Natural killer cell (primary cell): ENCODE measurements at regions not wholly inside any gene's neighbourhood (a gene's known extent, or its start where the extent isn't known, plus 50 kb on each side); places are given as distances from the start of the nearest gene placed in this dataset.

Source experiments
- ATAC-seq, 3 donors: fragments of 150-1000 bp in 2 of 3; fragments of 200-7000 bp in 1 of 3; cut with Tn5 transposase; 1 replicate in 1 of 3; 2 replicates in 2 of 3; pipeline ENCODE4 v1.10.0; 2021; ENCODE audit warnings: mild to moderate bottlenecking in 2 of 3, moderate library complexity in 2 of 3
- DNase-seq, 2 donors: peaks; one replicate each; pipeline versions ENCODE4 v3.0.0 to v3.0.0-alpha.2; 2013 to 2021; ENCODE audit warnings: mixed read lengths in 1 of 2
- H3K27ac ChIP-seq: one replicate; pipeline ENCODE4 v1.5.1; 2013; ENCODE audit warnings: mild to moderate bottlenecking, low read length
- H3K27me3 ChIP-seq: one replicate; pipeline ENCODE4 v1.6.1; 2013; ENCODE audit warnings: low read length; ENCODE audit not compliant: control insufficient read depth, insufficient read depth
- H3K36me3 ChIP-seq: one replicate; pipeline ENCODE4 v1.6.1; 2013; ENCODE audit warnings: low read length; ENCODE audit not compliant: control insufficient read depth, insufficient read depth
- H3K4me1 ChIP-seq: one replicate; pipeline ENCODE4 v1.6.1; 2013; ENCODE audit warnings: low read length; ENCODE audit not compliant: control insufficient read depth, insufficient read depth
- H3K4me3 ChIP-seq: one replicate; pipeline ENCODE4 v1.5.1; 2013; ENCODE audit warnings: low read length
- H3K9me3 ChIP-seq: one replicate; pipeline ENCODE4 v1.6.1; 2013; ENCODE audit warnings: low read length; ENCODE audit not compliant: control insufficient read depth, insufficient read depth
- H3K27ac Mint-ChIP-seq, 2 donors: one replicate each; pipeline ENCODE4 v1.8.0; 2022; ENCODE audit warnings: mild to moderate bottlenecking in 2 of 2, mixed read lengths in 2 of 2, moderate library complexity in 1 of 2
- H3K27me3 Mint-ChIP-seq, 2 donors: one replicate each; pipeline ENCODE4 v1.8.0; 2022; ENCODE audit warnings: low read depth in 2 of 2, mixed read lengths in 2 of 2
- H3K36me3 Mint-ChIP-seq: one replicate; pipeline ENCODE4 v1.8.0; 2022; ENCODE audit warnings: mixed read lengths
- H3K4me1 Mint-ChIP-seq, 2 donors: one replicate each; pipeline ENCODE4 v1.8.0; 2022; ENCODE audit warnings: mixed read lengths in 2 of 2
- H3K4me3 Mint-ChIP-seq: one replicate; pipeline ENCODE4 v1.8.0; 2022; ENCODE audit warnings: mild to moderate bottlenecking, moderate library complexity, mixed read lengths
- H3K9me3 Mint-ChIP-seq, 2 donors: one replicate each; pipeline ENCODE4 v1.8.0; 2022; ENCODE audit warnings: mixed read lengths in 2 of 2
- CTCF ChIP-seq: fragments of 200-600 bp; IDR thresholded peaks from one replicate; pipeline ENCODE4 v1.8.0; 2022; ENCODE audit warnings: antibody characterized with exemption
- WGBS: methylation state at CpG from one replicate; pipeline ENCODE4 v1.1.7; 2013; ENCODE audit warnings: missing lambda C conversion rate; ENCODE audit not compliant: insufficient coverage; 5-methylcytosine and 5-hydroxymethylcytosine counted together
- intact Hi-C: fragments of 100-400 bp; cut with micrococcal nuclease; formaldehyde crosslinking; loops from one replicate; pipeline ENCODE4 v1.14.2; 2022

- Mint-ChIP-seq H3K9me3 (peaks cover 10% of the 10 kb centered on the region in 2 donors), H3K27ac (no peak overlapping the region), H3K27me3 (no peaks in the 10 kb centered on the region), H3K4me1 (no peaks in the 10 kb centered on the region), H3K36me3 (no peaks in the 10 kb centered on the region), H3K4me3 (no peak overlapping the region)
- no peaks in the 10 kb centered on the region for H3K36me3 ChIP-seq
- no peak for ATAC-seq
- H3K4me3 ChIP-seq, result no peak overlapping the region
- intact Hi-C loops, result no loop called here
- DNase-seq, result no peak
- 76% methylated on average over 5 of the region's 7 CpGs for WGBS
- peaks cover 2% of the 10 kb centered on the region for H3K9me3 ChIP-seq
- no peak for TF ChIP-seq CTCF
- H3K27ac ChIP-seq, result no peak overlapping the region
- H3K4me1 ChIP-seq, result no peaks in the 10 kb centered on the region
- H3K27me3 ChIP-seq, result no peaks in the 10 kb centered on the region
Measured at GRCh38 chr4:12211636-12212035, 782.9 kb upstream of the HS3ST1 start.

- Mint-ChIP-seq H3K9me3 (peaks cover 11 to 15% of the 10 kb centered on the region in 2 donors), H3K4me3 (no peak overlapping the region), H3K4me1 (no peaks in the 10 kb centered on the region), H3K27ac (no peak overlapping the region), H3K36me3 (no peaks in the 10 kb centered on the region), H3K27me3 (no peaks in the 10 kb centered on the region)
- Histone ChIP-seq H3K4me1 (no peaks in the 10 kb centered on the region), H3K36me3 (no peaks in the 10 kb centered on the region), H3K27me3 (no peaks in the 10 kb centered on the region), H3K27ac (no peak overlapping the region), H3K9me3 (peaks cover 2% of the 10 kb centered on the region), H3K4me3 (no peak overlapping the region)
- TF ChIP-seq CTCF, result no peak
- ATAC-seq, result no peak
- DNase-seq, result no peak
- WGBS, result 54% methylated on average over 3 of the region's 3 CpGs
- intact Hi-C loops, result no loop called here
Measured at GRCh38 chr4:12207396-12207795, 778.7 kb upstream of the HS3ST1 start.

- intact Hi-C loops, result no loop called here
- TF ChIP-seq CTCF, result no peak
- no peak overlapping the region for H3K4me3 Mint-ChIP-seq
- Histone ChIP-seq H3K27ac (no peak overlapping the region), H3K27me3 (no peaks in the 10 kb centered on the region), H3K36me3 (no peaks in the 10 kb centered on the region), H3K4me1 (no peaks in the 10 kb centered on the region), H3K4me3 (no peak overlapping the region), H3K9me3 (no peaks in the 10 kb centered on the region)
- WGBS, result 83% methylated on average over 4 of the region's 4 CpGs
- ATAC-seq (no peak), DNase-seq (no peak)
- no peak overlapping the region for H3K27ac Mint-ChIP-seq
- no peaks in the 10 kb centered on the region for H3K27me3 Mint-ChIP-seq
- H3K36me3 Mint-ChIP-seq, result no peaks in the 10 kb centered on the region
- no peaks in the 10 kb centered on the region for H3K4me1 Mint-ChIP-seq
- H3K9me3 Mint-ChIP-seq, result peaks cover 11% of the 10 kb centered on the region in 2 donors
Measured at GRCh38 chr4:12206091-12206490, 777.4 kb upstream of the HS3ST1 start.

GRCh38 chr4:12203945-12204344, 775.3 kb upstream of the HS3ST1 start:
- ATAC-seq (no peak), DNase-seq (no peak)
- H3K9me3 ChIP-seq, result no peaks in the 10 kb centered on the region
- no peak overlapping the region for H3K27ac Mint-ChIP-seq
- whole genome bisulfite sequencing, result 79% methylated on average over 3 of the region's 4 CpGs
- intact Hi-C loops, result no loop called here
- H3K36me3 Mint-ChIP-seq, result peaks cover 7% of the 10 kb centered on the region
- peaks cover 16 to 18% of the 10 kb centered on the region in 2 donors for H3K9me3 Mint-ChIP-seq
- no peaks in the 10 kb centered on the region for H3K27me3 ChIP-seq
- no peaks in the 10 kb centered on the region for H3K4me1 ChIP-seq
- H3K4me1 Mint-ChIP-seq, result no peaks in the 10 kb centered on the region
- H3K36me3 ChIP-seq, result no peaks in the 10 kb centered on the region
- H3K27ac ChIP-seq, result no peak overlapping the region
- no peak overlapping the region for H3K4me3 ChIP-seq
- no peak overlapping the region for H3K4me3 Mint-ChIP-seq
- TF ChIP-seq CTCF, result no peak
- H3K27me3 Mint-ChIP-seq, result no peaks in the 10 kb centered on the region
